Nephron progenitor cell (in vitro differentiated cells): ENCODE measurements at regions not wholly inside any gene's neighbourhood (a gene's known extent, or its start where the extent isn't known, plus 50 kb on each side); places are given as distances from the start of the nearest gene placed in this dataset.

Experiments
- DNase-seq: peaks from one replicate; pipeline ENCODE4 v3.0.0; 2021
- H3K27ac Mint-ChIP-seq: 2 replicates; pipeline ENCODE4 v1.8.0; 2021; ENCODE audit warnings: mild to moderate bottlenecking, moderate library complexity, mixed read lengths
- H3K27me3 Mint-ChIP-seq: 2 replicates; pipeline ENCODE4 v1.8.0; 2021; ENCODE audit warnings: mild to moderate bottlenecking, low read depth, mixed read lengths; ENCODE audit not compliant: poor library complexity
- H3K36me3 Mint-ChIP-seq: 2 replicates; pipeline ENCODE4 v1.8.0; 2021; ENCODE audit warnings: low read depth, mixed read lengths
- H3K4me1 Mint-ChIP-seq: 2 replicates; pipeline ENCODE4 v1.8.0; 2021; ENCODE audit warnings: mixed read lengths
- H3K4me3 Mint-ChIP-seq: 2 replicates; pipeline ENCODE4 v1.8.0; 2021; ENCODE audit warnings: mild to moderate bottlenecking, moderate library complexity, mixed read lengths
- H3K9me3 Mint-ChIP-seq: 2 replicates; pipeline ENCODE4 v1.8.0; 2021; ENCODE audit warnings: mild to moderate bottlenecking, moderate library complexity, mixed read lengths
- TF ChIP-seq, protein P1 (sequence below): fragments of 200-600 bp; sonication (generic); IDR thresholded peaks from 2 replicates; pipeline ENCODE4 v1.5.0; 2021; ENCODE audit warnings: antibody characterized with exemption

DNA sequence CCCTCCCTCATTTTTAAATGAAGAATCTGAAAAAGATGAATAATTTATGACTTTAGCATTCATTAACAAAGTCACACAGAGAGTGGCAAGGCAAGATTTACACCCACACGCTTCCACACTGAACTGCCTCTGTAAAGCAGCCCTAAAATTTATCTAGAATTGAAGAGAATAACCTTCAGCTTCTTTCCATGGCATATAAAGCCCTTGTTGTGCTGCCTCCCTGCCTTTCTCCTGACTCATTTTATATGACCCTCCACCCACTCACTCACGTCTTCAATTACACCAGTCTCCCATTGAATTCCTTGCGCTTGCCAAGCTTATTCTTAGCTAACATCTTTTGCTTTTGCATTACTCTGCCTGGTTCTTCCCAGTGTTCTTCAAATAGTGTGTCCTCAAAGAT lies 2649.3 kb downstream of the PCDH7 start:
- Mint-ChIP-seq H3K27me3 (peaks cover 4% of the 10 kb centered on the region), H3K27ac (peak overlapping the region; percentile 20), H3K36me3 (no peaks in the 10 kb centered on the region)

DNA sequence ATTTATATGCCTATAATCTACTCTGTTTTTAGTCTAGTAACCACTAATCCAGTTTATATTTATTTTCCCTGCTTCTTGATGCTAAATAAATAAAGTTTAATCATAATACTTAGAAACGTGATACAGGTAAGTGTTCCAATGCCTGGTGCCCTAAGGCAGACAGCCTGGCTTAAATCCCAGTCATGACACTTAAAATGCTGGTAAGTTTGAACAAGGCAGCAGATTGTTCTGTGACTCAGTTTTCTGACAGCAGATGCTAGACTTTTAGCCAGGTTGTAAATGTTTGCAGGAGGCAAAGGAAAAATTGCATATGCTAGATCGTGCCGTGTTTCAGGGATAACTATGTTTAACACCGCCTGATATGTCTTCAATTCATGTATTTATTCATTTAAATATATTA lies 2661.6 kb downstream of the PCDH7 start:
- no peak overlapping the region for H3K27ac Mint-ChIP-seq
- TF ChIP-seq, protein P1, sequence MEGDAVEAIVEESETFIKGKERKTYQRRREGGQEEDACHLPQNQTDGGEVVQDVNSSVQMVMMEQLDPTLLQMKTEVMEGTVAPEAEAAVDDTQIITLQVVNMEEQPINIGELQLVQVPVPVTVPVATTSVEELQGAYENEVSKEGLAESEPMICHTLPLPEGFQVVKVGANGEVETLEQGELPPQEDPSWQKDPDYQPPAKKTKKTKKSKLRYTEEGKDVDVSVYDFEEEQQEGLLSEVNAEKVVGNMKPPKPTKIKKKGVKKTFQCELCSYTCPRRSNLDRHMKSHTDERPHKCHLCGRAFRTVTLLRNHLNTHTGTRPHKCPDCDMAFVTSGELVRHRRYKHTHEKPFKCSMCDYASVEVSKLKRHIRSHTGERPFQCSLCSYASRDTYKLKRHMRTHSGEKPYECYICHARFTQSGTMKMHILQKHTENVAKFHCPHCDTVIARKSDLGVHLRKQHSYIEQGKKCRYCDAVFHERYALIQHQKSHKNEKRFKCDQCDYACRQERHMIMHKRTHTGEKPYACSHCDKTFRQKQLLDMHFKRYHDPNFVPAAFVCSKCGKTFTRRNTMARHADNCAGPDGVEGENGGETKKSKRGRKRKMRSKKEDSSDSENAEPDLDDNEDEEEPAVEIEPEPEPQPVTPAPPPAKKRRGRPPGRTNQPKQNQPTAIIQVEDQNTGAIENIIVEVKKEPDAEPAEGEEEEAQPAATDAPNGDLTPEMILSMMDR = no peak
- H3K27me3 Mint-ChIP-seq = no peaks in the 10 kb centered on the region
- H3K4me3 Mint-ChIP-seq = no peak overlapping the region
- H3K4me1 Mint-ChIP-seq = no peaks in the 10 kb centered on the region
- H3K36me3 Mint-ChIP-seq = no peaks in the 10 kb centered on the region
- DNase-seq = no peak
- peaks cover 19% of the 10 kb centered on the region for H3K9me3 Mint-ChIP-seq

More for the DNA sequence above, 2649.3 kb downstream of the PCDH7 start:
- DNase-seq = no peak
- peaks cover 26% of the 10 kb centered on the region for H3K9me3 Mint-ChIP-seq
- TF ChIP-seq, protein P1 = no peak
- peaks cover 6% of the 10 kb centered on the region for H3K4me1 Mint-ChIP-seq
- no peak overlapping the region for H3K4me3 Mint-ChIP-seq

DNA sequence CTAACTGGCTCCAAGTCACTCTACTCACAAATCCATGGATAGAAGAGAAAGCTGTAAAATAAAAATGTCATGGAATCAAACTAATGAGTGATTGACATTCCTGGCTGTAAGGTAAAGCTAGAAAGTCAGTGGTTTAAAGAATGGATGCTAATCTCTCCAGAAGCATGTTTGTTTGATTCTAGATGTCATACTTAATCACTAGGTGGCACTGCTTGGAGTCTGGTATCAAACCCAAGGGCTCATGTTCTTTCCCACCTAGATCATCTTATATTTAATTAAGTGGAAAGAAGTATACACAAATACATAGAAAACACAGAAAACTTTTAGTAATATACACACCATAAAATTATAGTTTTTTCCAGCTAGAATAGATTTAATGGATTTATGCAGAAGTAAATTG lies 2666.6 kb downstream of the PCDH7 start:
- Mint-ChIP-seq H3K4me3 (no peak overlapping the region), H3K27me3 (no peaks in the 10 kb centered on the region), H3K36me3 (no peaks in the 10 kb centered on the region), H3K27ac (no peak overlapping the region), H3K4me1 (no peaks in the 10 kb centered on the region), H3K9me3 (peaks cover 19% of the 10 kb centered on the region)
- no peak for DNase-seq
- TF ChIP-seq, protein P1 = no peak

DNA sequence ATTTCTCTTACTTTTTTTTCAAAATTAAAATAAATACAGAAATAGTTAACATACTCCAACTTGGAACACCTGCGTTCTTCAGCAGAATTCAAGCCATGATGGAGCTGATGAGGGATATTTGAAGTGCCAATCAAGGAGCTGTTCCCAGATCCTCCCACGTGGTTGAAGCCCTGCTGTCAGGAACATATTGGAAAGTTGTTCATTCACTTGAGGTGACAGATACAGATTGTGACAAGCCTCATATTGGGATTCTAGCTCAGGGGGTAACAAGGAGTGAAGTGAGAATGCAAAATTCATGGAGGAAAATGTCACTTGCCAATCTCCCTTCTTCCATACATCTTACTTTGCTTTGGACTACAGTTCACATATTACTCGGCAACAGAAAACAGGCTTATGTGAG lies 2670.8 kb downstream of the PCDH7 start:
- Mint-ChIP-seq H3K27ac (no peak overlapping the region), H3K4me1 (no peaks in the 10 kb centered on the region), H3K36me3 (no peaks in the 10 kb centered on the region), H3K9me3 (no peaks in the 10 kb centered on the region), H3K27me3 (no peaks in the 10 kb centered on the region), H3K4me3 (no peak overlapping the region)
- DNase-seq = no peak
- TF ChIP-seq, protein P1 = no peak

DNA sequence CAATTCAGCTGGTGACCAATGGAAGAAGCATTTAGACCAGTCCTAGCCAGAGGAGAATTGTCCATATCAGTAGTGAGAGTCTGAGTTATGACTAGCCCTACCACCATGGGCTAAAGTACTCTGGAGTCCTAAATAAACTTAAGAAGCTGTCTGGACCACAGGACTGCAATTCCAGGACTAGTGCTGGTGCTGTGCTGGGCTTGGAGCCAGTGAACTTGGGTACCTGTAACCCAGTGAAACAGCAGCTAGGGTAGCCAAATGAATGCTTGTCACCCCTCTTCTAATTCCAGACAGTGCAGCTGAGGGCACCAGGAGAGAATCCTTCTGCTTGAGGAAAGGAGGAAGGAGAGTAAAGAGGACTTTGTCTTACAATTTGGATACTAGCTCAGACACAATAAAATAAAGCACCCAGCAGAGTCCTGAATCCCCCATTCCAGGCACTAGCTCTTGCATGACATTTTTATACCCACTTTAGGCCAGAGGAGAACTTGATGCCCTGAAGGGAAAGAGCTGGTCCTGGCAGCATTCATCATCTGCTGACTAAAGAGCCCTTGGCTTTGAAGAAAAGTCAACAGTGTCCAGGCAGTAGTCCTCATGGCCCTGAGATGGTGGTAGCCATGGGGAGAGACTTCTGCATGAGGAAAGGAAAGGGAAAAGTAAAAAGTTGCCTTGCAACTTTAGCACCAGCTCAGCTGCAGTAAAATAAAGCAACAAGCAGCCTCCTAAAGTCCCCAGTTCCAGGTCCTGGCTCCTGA lies 2675.7 kb downstream of the PCDH7 start:
- H3K36me3 Mint-ChIP-seq = no peaks in the 10 kb centered on the region
- TF ChIP-seq, protein P1 = no peak
- no peaks in the 10 kb centered on the region for H3K4me1 Mint-ChIP-seq
- H3K27me3 Mint-ChIP-seq = no peaks in the 10 kb centered on the region
- H3K9me3 Mint-ChIP-seq = peaks cover 13% of the 10 kb centered on the region
- H3K4me3 Mint-ChIP-seq = no peak overlapping the region
- no peak for DNase-seq
- H3K27ac Mint-ChIP-seq = no peak overlapping the region

DNA sequence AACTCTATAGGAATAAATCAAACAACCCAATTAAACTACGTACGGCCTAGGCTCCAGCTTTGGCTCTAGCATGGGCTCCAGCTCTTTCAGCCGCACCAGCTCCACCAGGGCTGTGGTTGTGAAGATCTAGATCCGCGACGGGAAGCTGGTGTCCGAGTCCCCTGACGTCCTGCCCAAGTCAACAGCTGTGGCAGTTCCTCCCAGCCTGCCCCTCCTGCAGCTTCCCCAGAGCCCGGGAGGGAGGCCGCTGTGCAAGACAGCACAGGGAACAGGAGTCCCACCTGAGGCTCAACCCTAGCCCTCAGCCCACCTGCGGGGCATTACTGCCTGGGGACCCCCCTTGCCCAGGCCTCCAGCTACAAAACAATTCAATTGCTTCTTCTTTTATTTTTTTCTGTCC lies 2680.3 kb downstream of the PCDH7 start:
- no peaks in the 10 kb centered on the region for H3K27me3 Mint-ChIP-seq
- H3K36me3 Mint-ChIP-seq = no peaks in the 10 kb centered on the region
- TF ChIP-seq, protein P1 = no peak
- H3K4me3 Mint-ChIP-seq = no peak overlapping the region
- DNase-seq = no peak
- H3K9me3 Mint-ChIP-seq = peaks cover 17% of the 10 kb centered on the region
- H3K27ac Mint-ChIP-seq = no peak overlapping the region
- no peaks in the 10 kb centered on the region for H3K4me1 Mint-ChIP-seq
